A673 (cell line): ENCODE measurements at regions not wholly inside any gene's neighbourhood (a gene's known extent, or its start where the extent isn't known, plus 50 kb on each side); places are given as distances from the start of the nearest gene placed in this dataset.

Experiments
- CTCF ChIP-seq: fragments of 300-800, 200-600 bp; sonication (generic); conservative IDR thresholded peaks from 2 replicates; pipeline ENCODE4 v1.5.1; 2017; ENCODE audit warnings: low read depth, mild to moderate bottlenecking, antibody characterized with exemption, low read length, moderate library complexity, mixed read lengths
- EZH2 ChIP-seq: fragments of 200-600 bp; sonication (generic); IDR thresholded peaks from 2 replicates; pipeline ENCODE4 v1.6.1; 2017; ENCODE audit warnings: borderline replicate concordance, low read depth, mild to moderate bottlenecking, mixed read lengths, antibody characterized with exemption, low read length; ENCODE audit not compliant: poor library complexity, severe bottlenecking

- TF ChIP-seq CTCF (no peak), EZH2 (no peak)
Measured at GRCh38 chr2:120942658-120943057, 207.0 kb downstream of the GLI2 start.
